Hepatocyte (in vitro differentiated cells): ENCODE measurements at regions not wholly inside any gene's neighbourhood (a gene's known extent, or its start where the extent isn't known, plus 50 kb on each side); places are given as distances from the start of the nearest gene placed in this dataset.
A peak's percentile ranks its signal among the peaks of the same experiment; 100 is the strongest.
"Not testable (repeated sequence)": the region's sequence is repeated elsewhere in the genome, so short reads cannot be mapped to it uniquely, and the experiment has no call there.

ENCODE experiments used
- DNase-seq: peaks from one replicate; pipeline ENCODE4 v3.0.0-alpha.2; 2016; ENCODE audit warnings: low spot score
- H2AFZ ChIP-seq: fragments of 200-600 bp; sonication (generic); 2 replicates; pipeline ENCODE4 v1.6.0; 2016; ENCODE audit warnings: antibody characterized with exemption, mild to moderate bottlenecking
- H3K27ac ChIP-seq: fragments of 200-600 bp; sonication (generic); 2 replicates; pipeline ENCODE4 v1.5.1; 2016; ENCODE audit warnings: mild to moderate bottlenecking
- H3K27me3 ChIP-seq: fragments of 200-600 bp; sonication (generic); 2 replicates; pipeline ENCODE4 v1.6.1; 2016
- H3K36me3 ChIP-seq: fragments of 200-600 bp; sonication (generic); replicated peaks from 2 replicates; pipeline ENCODE4 v1.5.1; 2016; ENCODE audit warnings: low read depth; ENCODE audit not compliant: insufficient read depth
- H3K4me1 ChIP-seq: fragments of 200-600 bp; sonication (generic); 2 replicates; pipeline ENCODE4 v1.5.1; 2016; ENCODE audit warnings: mild to moderate bottlenecking, moderate library complexity; ENCODE audit not compliant: insufficient read depth
- H3K4me2 ChIP-seq: fragments of 200-600 bp; sonication (generic); 2 replicates; pipeline ENCODE4 v1.6.0; 2016
- H3K4me3 ChIP-seq: fragments of 200-600 bp; sonication (generic); 2 replicates; pipeline ENCODE4 v1.5.1; 2016; ENCODE audit warnings: mild to moderate bottlenecking
- H3K79me2 ChIP-seq: fragments of 200-600 bp; sonication (generic); 2 replicates; pipeline ENCODE4 v1.6.0; 2017; ENCODE audit warnings: mild to moderate bottlenecking
- H3K9me2 ChIP-seq: fragments of 200-600 bp; sonication (generic); replicated peaks from 2 replicates; pipeline ENCODE4 v1.6.0; 2017; ENCODE audit warnings: mild to moderate bottlenecking; ENCODE audit not compliant: insufficient read depth
- H3K9me3 ChIP-seq: fragments of 200-600 bp; sonication (generic); 2 replicates; pipeline ENCODE4 v1.5.1; 2016; ENCODE audit warnings: low read depth, mild to moderate bottlenecking
- H4K20me1 ChIP-seq: fragments of 200-600 bp; sonication (generic); 2 replicates; pipeline ENCODE4 v1.6.0; 2016; ENCODE audit warnings: mild to moderate bottlenecking; ENCODE audit not compliant: insufficient read depth, poor library complexity, severe bottlenecking
- EZH2 ChIP-seq: fragments of 200-600 bp; sonication (generic); IDR thresholded peaks from 2 replicates; pipeline ENCODE4 v1.6.1; 2016; ENCODE audit warnings: antibody characterized with exemption, mild to moderate bottlenecking, borderline replicate concordance
- EZH2phosphoT487 ChIP-seq: fragments of 200-600 bp; sonication (generic); IDR thresholded peaks from one replicate; pipeline ENCODE4 v1.6.1; 2018; ENCODE audit warnings: antibody characterized with exemption, mild to moderate bottlenecking, low read depth, moderate library complexity; ENCODE audit not compliant: unreplicated experiment, severe bottlenecking
- WGBS: methylation state at CpG from one replicate; pipeline ENCODE4 v1.1.6; 2016; ENCODE audit warnings: low lambda C conversion rate; ENCODE audit errors: missing lambda C conversion rate; 5-methylcytosine and 5-hydroxymethylcytosine counted together
- TF ChIP-seq, protein P1 (sequence below): fragments of 200-600 bp; sonication (generic); IDR thresholded peaks from 2 replicates; pipeline ENCODE4 v1.5.1; 2016; ENCODE audit warnings: antibody characterized with exemption, mild to moderate bottlenecking; ENCODE audit not compliant: poor library complexity

DNA sequence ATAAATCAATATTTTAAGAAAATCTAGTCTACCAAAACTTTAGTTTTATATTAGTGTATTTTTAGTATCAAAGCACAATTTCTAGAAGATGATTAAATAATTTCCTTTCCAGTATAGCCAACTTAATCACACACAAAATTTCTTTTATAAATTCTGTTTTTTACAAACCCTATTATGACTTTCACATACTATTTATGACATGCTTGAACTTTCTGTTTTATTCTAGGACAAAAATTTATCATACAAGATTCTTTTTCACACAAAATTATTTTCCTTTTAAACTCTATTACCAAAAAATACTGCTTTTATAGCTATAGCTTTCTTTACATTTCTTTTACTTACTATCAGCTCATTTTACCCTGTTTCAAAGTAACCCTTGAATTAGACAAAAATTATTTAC is 149.5 kb downstream of the OR13H1 start:
- Histone ChIP-seq H3K4me2 (no peak overlapping the region), H3K4me3 (no peak overlapping the region), H3K79me2 (no peaks in the 10 kb centered on the region), H3K9me3 (no peaks in the 10 kb centered on the region), H3K27me3 (no peaks in the 10 kb centered on the region), H2AFZ (no peak overlapping the region), H3K36me3 (no peaks in the 10 kb centered on the region), H3K4me1 (no peaks in the 10 kb centered on the region), H3K27ac (no peak overlapping the region), H4K20me1 (no peaks in the 10 kb centered on the region), H3K9me2 (no peaks in the 10 kb centered on the region)
- TF ChIP-seq, protein P1, sequence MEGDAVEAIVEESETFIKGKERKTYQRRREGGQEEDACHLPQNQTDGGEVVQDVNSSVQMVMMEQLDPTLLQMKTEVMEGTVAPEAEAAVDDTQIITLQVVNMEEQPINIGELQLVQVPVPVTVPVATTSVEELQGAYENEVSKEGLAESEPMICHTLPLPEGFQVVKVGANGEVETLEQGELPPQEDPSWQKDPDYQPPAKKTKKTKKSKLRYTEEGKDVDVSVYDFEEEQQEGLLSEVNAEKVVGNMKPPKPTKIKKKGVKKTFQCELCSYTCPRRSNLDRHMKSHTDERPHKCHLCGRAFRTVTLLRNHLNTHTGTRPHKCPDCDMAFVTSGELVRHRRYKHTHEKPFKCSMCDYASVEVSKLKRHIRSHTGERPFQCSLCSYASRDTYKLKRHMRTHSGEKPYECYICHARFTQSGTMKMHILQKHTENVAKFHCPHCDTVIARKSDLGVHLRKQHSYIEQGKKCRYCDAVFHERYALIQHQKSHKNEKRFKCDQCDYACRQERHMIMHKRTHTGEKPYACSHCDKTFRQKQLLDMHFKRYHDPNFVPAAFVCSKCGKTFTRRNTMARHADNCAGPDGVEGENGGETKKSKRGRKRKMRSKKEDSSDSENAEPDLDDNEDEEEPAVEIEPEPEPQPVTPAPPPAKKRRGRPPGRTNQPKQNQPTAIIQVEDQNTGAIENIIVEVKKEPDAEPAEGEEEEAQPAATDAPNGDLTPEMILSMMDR: no peak
- TF ChIP-seq EZH2 (no peak), EZH2phosphoT487 (no peak)
- DNase-seq: no peak

DNA sequence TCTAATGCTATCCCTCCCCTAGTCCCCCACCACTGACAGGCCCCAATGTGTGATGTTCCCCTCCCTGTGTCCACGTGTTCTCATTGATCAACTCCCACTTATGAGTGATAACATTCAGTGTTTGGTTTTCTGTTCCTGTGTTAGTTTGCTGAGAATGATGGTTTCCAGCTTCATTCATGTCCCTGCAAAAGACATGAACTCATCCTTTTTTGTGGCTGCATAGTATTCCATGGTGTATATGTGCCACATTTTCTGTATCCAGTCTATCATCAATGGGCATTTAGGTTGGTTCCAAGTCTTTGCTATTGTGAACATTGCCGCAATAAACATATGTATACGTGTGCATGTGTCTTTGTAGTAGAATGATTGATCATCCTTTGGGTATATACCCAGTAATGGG is 153.1 kb downstream of the OR13H1 start:
- H3K79me2 ChIP-seq, H3K4me3 ChIP-seq, H3K27me3 ChIP-seq, DNase-seq, H4K20me1 ChIP-seq, H3K27ac ChIP-seq, H3K9me3 ChIP-seq, H3K36me3 ChIP-seq, H3K4me1 ChIP-seq, H2AFZ ChIP-seq, H3K4me2 ChIP-seq, H3K9me2 ChIP-seq: not testable (repeated sequence)
- 81% methylated on average over 3 of the region's 3 CpGs for WGBS

DNA sequence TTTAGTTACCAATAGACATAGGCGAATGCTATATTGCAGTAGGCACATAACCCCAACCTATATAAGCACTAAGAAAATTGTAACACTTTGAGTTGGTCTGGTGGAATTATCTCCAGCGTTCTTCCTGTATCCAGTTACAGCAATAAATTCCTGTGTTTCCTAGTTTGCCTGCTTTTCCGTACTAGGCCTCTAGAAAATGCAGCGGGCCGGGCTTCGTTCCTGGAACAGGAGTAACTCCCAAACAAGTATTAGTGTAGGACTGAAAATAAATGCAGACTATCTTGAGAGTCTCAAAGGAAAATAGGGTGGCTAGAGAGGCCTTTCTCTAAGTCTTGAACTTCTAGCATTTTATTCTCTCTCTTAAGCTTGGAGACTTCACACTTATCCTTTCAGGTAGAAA is 159.8 kb downstream of the OR13H1 start:
- H3K9me3 ChIP-seq: no peaks in the 10 kb centered on the region
- TF ChIP-seq EZH2phosphoT487 (no peak), EZH2 (no peak)
- TF ChIP-seq, protein P1: no peak
- DNase-seq: peak; percentile 13
- peak overlapping the region; percentile 31 for H3K27ac ChIP-seq
- WGBS: 56% methylated on average over 6 of the region's 6 CpGs
- no peaks in the 10 kb centered on the region for H3K36me3 ChIP-seq
- no peaks in the 10 kb centered on the region for H3K4me1 ChIP-seq
- H4K20me1 ChIP-seq: no peaks in the 10 kb centered on the region
- no peaks in the 10 kb centered on the region for H3K9me2 ChIP-seq
- no peak overlapping the region for H2AFZ ChIP-seq
- no peak overlapping the region for H3K4me3 ChIP-seq
- no peak overlapping the region for H3K4me2 ChIP-seq
- no peaks in the 10 kb centered on the region for H3K27me3 ChIP-seq
- H3K79me2 ChIP-seq: no peaks in the 10 kb centered on the region

DNA sequence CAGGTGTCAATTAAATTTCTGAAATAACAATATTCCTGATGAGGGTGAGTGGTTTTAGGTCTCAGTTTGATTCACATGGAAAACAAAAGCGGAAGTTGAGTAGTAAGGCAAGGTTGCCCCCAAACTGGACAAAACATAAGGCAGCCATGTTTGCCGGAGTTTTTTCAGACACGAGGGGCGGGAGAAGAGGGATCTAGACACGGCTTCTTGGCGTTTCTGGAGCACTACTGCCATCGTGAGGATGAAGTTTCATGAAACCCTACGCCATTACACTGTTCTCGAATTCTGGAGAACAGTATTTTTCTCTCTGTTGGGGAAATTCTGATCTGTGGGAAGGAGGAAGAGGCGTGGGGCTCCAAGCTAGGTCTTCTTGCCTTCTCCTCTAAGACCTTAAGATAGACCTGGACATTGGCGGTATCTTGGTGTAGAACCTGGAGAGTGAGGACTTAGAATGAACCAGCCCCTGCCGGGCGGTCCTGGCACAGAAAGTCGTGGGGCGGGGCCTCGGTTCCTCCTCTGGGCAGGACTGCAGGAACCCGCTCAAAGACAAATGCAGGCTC is 160.3 kb downstream of the OR13H1 start:
- Histone ChIP-seq H3K27ac (peak overlapping the region; percentile 31), H3K4me2 (no peak overlapping the region), H3K9me3 (no peaks in the 10 kb centered on the region), H3K79me2 (no peaks in the 10 kb centered on the region), H4K20me1 (no peaks in the 10 kb centered on the region), H3K36me3 (no peaks in the 10 kb centered on the region), H3K4me1 (no peaks in the 10 kb centered on the region), H3K27me3 (no peaks in the 10 kb centered on the region), H2AFZ (no peak overlapping the region), H3K9me2 (no peaks in the 10 kb centered on the region), H3K4me3 (no peak overlapping the region)
- TF ChIP-seq EZH2 (no peak), EZH2phosphoT487 (no peak)
- TF ChIP-seq, protein P1: no peak
- no peak for DNase-seq
- 86% methylated on average over 17 of the region's 17 CpGs for WGBS
